ENCODE measurements at regions not wholly inside any gene's neighbourhood (a gene's known extent, or its start where the extent isn't known, plus 50 kb on each side); places are given as distances from the start of the nearest gene placed in this dataset.

GRCh38 chr1:38250356-38250755 lies 203.8 kb upstream of the POU3F1 start:
- no peak overlapping the region for H3K27ac ChIP-seq
- no peaks in the 10 kb centered on the region for H3K27me3 ChIP-seq (replicated peaks; ENCODE audit: insufficient read depth)
- DNase-seq (ENCODE audit: low spot score) (no peak), ATAC-seq (ENCODE audit: insufficient number of reproducible peaks, low FRiP score, low read depth) (no peak)
- TF ChIP-seq CTCF (IDR thresholded peaks at IDR 0.05): no peak
- H3K9me3 ChIP-seq: no peaks in the 10 kb centered on the region
- no peak overlapping the region for H3K4me3 ChIP-seq
- H3K4me1 ChIP-seq (ENCODE audit: control insufficient read depth in 1 of 2, low read depth in 2 of 2): no peaks in the 10 kb centered on the region
- no peaks in the 10 kb centered on the region for H3K36me3 ChIP-seq

GRCh38 chr1:38249001-38249400 lies 202.4 kb upstream of the POU3F1 start:
- Histone ChIP-seq H3K36me3 (no peaks in the 10 kb centered on the region), H3K27ac (no peak overlapping the region), H3K9me3 (no peaks in the 10 kb centered on the region), H3K4me3 (no peak overlapping the region), H3K4me1 (ENCODE audit: control insufficient read depth in 1 of 2, low read depth in 2 of 2) (no peaks in the 10 kb centered on the region), H3K27me3 (replicated peaks; ENCODE audit: insufficient read depth) (no peaks in the 10 kb centered on the region)
- no peak for TF ChIP-seq CTCF (IDR thresholded peaks at IDR 0.05)
- DNase-seq (ENCODE audit: low spot score) (no peak), ATAC-seq (ENCODE audit: insufficient number of reproducible peaks, low FRiP score, low read depth) (no peak)

- Histone ChIP-seq H3K4me3 (no peak overlapping the region), H3K9me3 (no peaks in the 10 kb centered on the region), H3K27me3 (replicated peaks; ENCODE audit: insufficient read depth) (no peaks in the 10 kb centered on the region), H3K36me3 (no peaks in the 10 kb centered on the region), H3K4me1 (ENCODE audit: control insufficient read depth in 1 of 2, low read depth in 2 of 2) (no peaks in the 10 kb centered on the region), H3K27ac (no peak overlapping the region)
- no peak for TF ChIP-seq CTCF (IDR thresholded peaks at IDR 0.05)
- DNase-seq (ENCODE audit: low spot score): no peak
- no peak for ATAC-seq (ENCODE audit: insufficient number of reproducible peaks, low FRiP score, low read depth)
Observed at GRCh38 chr1:38246955-38247952, 200.7 kb upstream of the POU3F1 start.

- no peaks in the 10 kb centered on the region for H3K36me3 ChIP-seq
- H3K9me3 ChIP-seq: no peaks in the 10 kb centered on the region
- no peak for TF ChIP-seq CTCF (IDR thresholded peaks at IDR 0.05)
- ATAC-seq (ENCODE audit: insufficient number of reproducible peaks, low FRiP score, low read depth) (no peak), DNase-seq (ENCODE audit: low spot score) (no peak)
- no peaks in the 10 kb centered on the region for H3K4me1 ChIP-seq (ENCODE audit: control insufficient read depth in 1 of 2, low read depth in 2 of 2)
- H3K27me3 ChIP-seq (replicated peaks; ENCODE audit: insufficient read depth): no peaks in the 10 kb centered on the region
- H3K4me3 ChIP-seq: no peak overlapping the region
- no peak overlapping the region for H3K27ac ChIP-seq
Observed at GRCh38 chr1:38244218-38244845, 197.7 kb upstream of the POU3F1 start.

- no peaks in the 10 kb centered on the region for H3K9me3 ChIP-seq
- H3K36me3 ChIP-seq: no peaks in the 10 kb centered on the region
- ATAC-seq (ENCODE audit: insufficient number of reproducible peaks, low FRiP score, low read depth): no peak
- H3K27me3 ChIP-seq (replicated peaks; ENCODE audit: insufficient read depth): no peaks in the 10 kb centered on the region
- H3K4me1 ChIP-seq (ENCODE audit: control insufficient read depth in 1 of 2, low read depth in 2 of 2): no peaks in the 10 kb centered on the region
- TF ChIP-seq CTCF (IDR thresholded peaks at IDR 0.05): no peak
- no peak overlapping the region for H3K27ac ChIP-seq
- DNase-seq (ENCODE audit: low spot score): no peak
- H3K4me3 ChIP-seq: no peak overlapping the region
Observed at GRCh38 chr1:38243106-38243505, 196.5 kb upstream of the POU3F1 start.

All from thoracic aorta (tissue), 2 donors.